ENCODE measurements at regions not wholly inside any gene's neighbourhood (a gene's known extent, or its start where the extent isn't known, plus 50 kb on each side); places are given as distances from the start of the nearest gene placed in this dataset.

GRCh38 chrX:22712942-22713341, 286.8 kb upstream of the DDX53 start:
- Histone ChIP-seq H3K4me3 (no peak overlapping the region), H3K4me1 (replicated peaks) (no peaks in the 10 kb centered on the region), H3K9me3 (no peaks in the 10 kb centered on the region), H3K27ac (no peak overlapping the region), H3K27me3 (replicated peaks; ENCODE audit: insufficient read depth) (no peaks in the 10 kb centered on the region), H3K36me3 (no peaks in the 10 kb centered on the region)
- WGBS = 90% methylated on average over 5 of the region's 5 CpGs
- intact Hi-C loops (cut with DNase I) = no loop called here
- TF ChIP-seq CTCF (IDR thresholded peaks at IDR 0.05) (no peak), POLR2A (IDR thresholded peaks at IDR 0.05) (no peak), POLR2AphosphoS5 (IDR thresholded peaks at IDR 0.05) (no peak)
- DNase-seq (ENCODE audit: low spot score) = no peak

DNA sequence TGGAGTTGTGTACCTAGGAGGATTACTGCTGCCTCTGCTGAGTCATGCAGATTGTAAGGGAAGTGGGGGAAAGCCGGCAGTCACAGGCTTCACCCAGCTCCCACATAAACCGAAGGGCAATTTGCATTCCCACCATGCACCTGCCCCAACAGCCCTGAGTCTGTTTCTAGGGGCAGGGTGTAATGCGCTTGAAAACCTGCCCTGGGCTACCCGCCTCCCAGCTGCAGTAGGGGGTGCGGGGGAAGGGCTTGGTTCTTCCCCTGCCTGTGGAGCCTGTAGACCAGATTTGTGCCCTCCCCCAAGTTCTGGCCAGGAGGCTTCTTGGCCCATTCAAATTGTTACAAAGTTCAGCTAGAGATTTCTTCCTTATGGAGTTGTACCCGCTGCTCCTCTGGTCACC, 269.2 kb upstream of the DDX53 start:
- no peaks in the 10 kb centered on the region for H3K9me3 ChIP-seq
- no peaks in the 10 kb centered on the region for H3K27me3 ChIP-seq (replicated peaks; ENCODE audit: insufficient read depth)
- no peak overlapping the region for H3K27ac ChIP-seq
- 100% methylated on average over 1 of the region's 6 CpGs for WGBS
- DNase-seq (ENCODE audit: low spot score) = no peak
- TF ChIP-seq CTCF (IDR thresholded peaks at IDR 0.05) (no peak), POLR2A (IDR thresholded peaks at IDR 0.05) (no peak), POLR2AphosphoS5 (IDR thresholded peaks at IDR 0.05) (no peak)
- no peak overlapping the region for H3K4me3 ChIP-seq
- intact Hi-C loops (cut with DNase I) = no loop called here
- H3K36me3 ChIP-seq = no peaks in the 10 kb centered on the region
- H3K4me1 ChIP-seq (replicated peaks) = no peaks in the 10 kb centered on the region

- WGBS = 71% methylated on average over 2 of the region's 2 CpGs
- Histone ChIP-seq H3K27ac (no peak overlapping the region), H3K9me3 (no peaks in the 10 kb centered on the region), H3K4me3 (no peak overlapping the region), H3K36me3 (no peaks in the 10 kb centered on the region), H3K27me3 (replicated peaks; ENCODE audit: insufficient read depth) (no peaks in the 10 kb centered on the region), H3K4me1 (replicated peaks) (no peaks in the 10 kb centered on the region)
- intact Hi-C loops (cut with DNase I) = no loop called here
- no peak for TF ChIP-seq POLR2A (IDR thresholded peaks at IDR 0.05)
- no peak for DNase-seq (ENCODE audit: low spot score)
Observed at GRCh38 chrX:22737541-22737940, 262.2 kb upstream of the DDX53 start.

- DNase-seq (ENCODE audit: low spot score) = no peak
- Histone ChIP-seq H3K4me3 (no peak overlapping the region), H3K36me3 (no peaks in the 10 kb centered on the region), H3K27me3 (replicated peaks; ENCODE audit: insufficient read depth) (no peaks in the 10 kb centered on the region), H3K9me3 (no peaks in the 10 kb centered on the region), H3K27ac (no peak overlapping the region), H3K4me1 (replicated peaks) (no peaks in the 10 kb centered on the region)
- WGBS = 68% methylated on average over 3 of the region's 3 CpGs
- intact Hi-C loops (cut with DNase I) = no loop called here
- TF ChIP-seq POLR2A (IDR thresholded peaks at IDR 0.05) (no peak), CTCF (IDR thresholded peaks at IDR 0.05) (no peak), POLR2AphosphoS5 (IDR thresholded peaks at IDR 0.05) (no peak)
Observed at GRCh38 chrX:22739276-22739675, 260.5 kb upstream of the DDX53 start.

DNA sequence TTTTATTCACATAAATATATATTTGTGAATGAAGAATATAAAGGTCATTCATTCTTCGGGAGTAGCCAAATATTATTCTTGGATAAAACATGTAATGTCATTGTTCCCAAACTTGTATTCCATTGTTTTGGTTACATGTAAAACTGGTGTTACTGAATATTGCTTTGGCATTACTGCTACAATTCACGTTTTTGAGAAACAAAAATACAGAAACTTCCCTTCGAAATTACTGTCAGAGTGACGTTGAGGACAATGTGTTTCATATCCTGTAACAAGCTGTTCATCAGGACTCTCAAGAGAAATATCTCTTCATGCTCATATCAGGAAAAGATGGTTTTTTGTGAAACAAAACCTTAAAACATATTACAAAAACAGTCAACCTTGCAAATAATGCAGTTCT, 258.9 kb upstream of the DDX53 start:
- H3K4me1 ChIP-seq (replicated peaks) = no peaks in the 10 kb centered on the region
- no peaks in the 10 kb centered on the region for H3K36me3 ChIP-seq
- WGBS = 71% methylated on average over 4 of the region's 4 CpGs
- H3K4me3 ChIP-seq = no peak overlapping the region
- no peak overlapping the region for H3K27ac ChIP-seq
- no peaks in the 10 kb centered on the region for H3K27me3 ChIP-seq (replicated peaks; ENCODE audit: insufficient read depth)
- intact Hi-C loops (cut with DNase I) = no loop called here
- no peaks in the 10 kb centered on the region for H3K9me3 ChIP-seq
- no peak for DNase-seq (ENCODE audit: low spot score)
- TF ChIP-seq POLR2AphosphoS5 (IDR thresholded peaks at IDR 0.05) (no peak), POLR2A (IDR thresholded peaks at IDR 0.05) (no peak), CTCF (IDR thresholded peaks at IDR 0.05) (no peak)

All from prostate gland (tissue), 2 donors.